HEK293T (cell line): ENCODE measurements at regions not wholly inside any gene's neighbourhood (a gene's known extent, or its start where the extent isn't known, plus 50 kb on each side); places are given as distances from the start of the nearest gene placed in this dataset.

ENCODE experiments used
- BHLHE40 ChIP-seq: fragments of 450-650 bp; IDR thresholded peaks from 2 replicates; pipeline ENCODE4 v1.6.1; 2016; ENCODE audit warnings: mild to moderate bottlenecking, moderate library complexity, borderline replicate concordance
- ELF4 ChIP-seq: fragments of 450-650 bp; IDR thresholded peaks from 2 replicates; pipeline ENCODE4 v1.6.1; 2017; ENCODE audit warnings: antibody characterized with exemption
- FOXA1 ChIP-seq: fragments of 450-650 bp; IDR thresholded peaks from 2 replicates; pipeline ENCODE4 v1.6.1; 2016; ENCODE audit warnings: mild to moderate bottlenecking
- HDGF ChIP-seq: fragments of 450-650 bp; IDR thresholded peaks from 2 replicates; pipeline ENCODE4 v1.6.1; 2017; ENCODE audit warnings: antibody characterized with exemption, borderline replicate concordance
- LEF1 ChIP-seq: fragments of 450-650 bp; IDR thresholded peaks from 2 replicates; pipeline ENCODE4 v1.6.1; 2017; ENCODE audit warnings: mild to moderate bottlenecking, borderline replicate concordance
- PKNOX1 ChIP-seq: fragments of 450-650 bp; IDR thresholded peaks from 2 replicates; pipeline ENCODE4 v1.6.1; 2016
- SP1 ChIP-seq: fragments of 450-650 bp; IDR thresholded peaks from 2 replicates; pipeline ENCODE4 v1.6.1; 2017

- TF ChIP-seq ELF4 (no peak), PKNOX1 (no peak), FOXA1 (no peak), SP1 (no peak), LEF1 (no peak), HDGF (no peak), BHLHE40 (no peak)
These were observed 69.6 kb upstream of the TMED7 start for GRCh38 chr5:115695310-115695880.
